ENCODE measurements at regions not wholly inside any gene's neighbourhood (a gene's known extent, or its start where the extent isn't known, plus 50 kb on each side); places are given as distances from the start of the nearest gene placed in this dataset.
"Not testable (repeated sequence)": the region's sequence is repeated elsewhere in the genome, so short reads cannot be mapped to it uniquely, and the experiment has no call there.

- DNase-seq (no peak), ATAC-seq (no peak)
These were observed 1984.1 kb upstream of the RAG2 start for GRCh38 chr11:38582151-38582550.

- DNase-seq (no peak), ATAC-seq (no peak)
These were observed 1979.7 kb upstream of the RAG2 start for GRCh38 chr11:38577769-38578168.

DNA sequence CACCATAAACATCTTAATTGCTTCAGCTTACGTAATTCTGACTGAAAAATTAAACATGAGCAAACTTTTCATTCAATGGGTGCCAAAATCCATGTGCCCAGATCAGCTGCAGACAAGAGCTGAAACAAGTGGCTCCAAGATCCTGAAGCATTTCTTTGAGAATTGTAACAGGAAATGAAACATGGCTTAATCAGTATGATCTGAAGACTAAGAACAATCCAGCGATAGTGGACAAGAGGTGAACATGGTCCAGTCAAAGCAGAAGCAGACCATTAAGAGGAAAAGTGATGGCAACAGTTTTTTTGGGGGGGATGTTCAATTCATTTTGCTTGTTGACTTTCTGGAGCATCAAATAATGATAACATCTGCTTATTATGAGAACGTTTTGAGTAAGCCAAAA lies 1964.5 kb upstream of the RAG2 start:
- DNase-seq, result no peak
- ATAC-seq, result no peak

DNA sequence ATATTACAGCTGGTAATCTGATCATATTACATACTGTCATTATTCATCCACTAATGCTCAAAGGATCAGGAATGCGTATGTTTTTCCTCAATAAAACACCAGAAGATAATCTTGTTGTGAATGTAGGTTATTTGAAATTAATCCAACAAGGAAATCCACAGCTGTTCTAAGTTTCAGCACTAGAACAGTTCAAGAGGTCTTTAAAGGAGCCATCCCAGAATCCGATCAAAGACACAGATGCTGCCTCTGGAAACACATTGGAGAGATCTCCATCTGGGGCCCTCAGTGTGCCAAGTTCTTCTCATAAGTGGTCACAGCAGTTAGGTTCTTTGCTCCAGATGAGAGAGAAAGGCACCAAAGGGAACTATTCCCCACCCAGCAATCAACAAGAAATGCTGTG lies 1955.1 kb upstream of the RAG2 start:
- DNase-seq, result no peak
- no peak for ATAC-seq

DNA sequence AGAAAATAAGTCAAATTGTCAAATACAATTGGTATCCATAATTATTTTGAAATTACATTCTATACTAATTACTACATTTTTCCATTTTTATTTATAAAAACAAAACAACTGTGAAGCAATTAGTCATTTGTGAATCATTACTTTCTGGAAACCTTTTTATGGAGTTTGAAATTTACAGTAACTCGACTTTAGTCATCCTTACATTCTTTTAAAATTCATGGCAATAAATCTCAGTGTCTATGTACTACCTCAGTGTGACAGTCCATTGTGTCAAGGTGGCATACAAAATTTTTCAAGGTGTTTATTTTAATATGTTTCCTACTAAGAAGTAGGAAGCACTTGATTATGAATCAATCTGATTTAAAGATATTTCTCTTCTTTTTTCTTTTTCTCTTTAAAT lies 1949.4 kb upstream of the RAG2 start:
- no peak for DNase-seq
- ATAC-seq, result no peak

- ATAC-seq (no peak), DNase-seq (no peak)
These were observed 1946.0 kb upstream of the RAG2 start for GRCh38 chr11:38543986-38544385.

GRCh38 chr11:38543311-38543710 lies 1945.3 kb upstream of the RAG2 start:
- ATAC-seq, result no peak

GRCh38 chr11:38538866-38539680 lies 1941.0 kb upstream of the RAG2 start:
- ATAC-seq, result no peak

More at GRCh38 chr11:38543311-38543710, 1945.3 kb upstream of the RAG2 start:
- DNase-seq, result no peak

DNA sequence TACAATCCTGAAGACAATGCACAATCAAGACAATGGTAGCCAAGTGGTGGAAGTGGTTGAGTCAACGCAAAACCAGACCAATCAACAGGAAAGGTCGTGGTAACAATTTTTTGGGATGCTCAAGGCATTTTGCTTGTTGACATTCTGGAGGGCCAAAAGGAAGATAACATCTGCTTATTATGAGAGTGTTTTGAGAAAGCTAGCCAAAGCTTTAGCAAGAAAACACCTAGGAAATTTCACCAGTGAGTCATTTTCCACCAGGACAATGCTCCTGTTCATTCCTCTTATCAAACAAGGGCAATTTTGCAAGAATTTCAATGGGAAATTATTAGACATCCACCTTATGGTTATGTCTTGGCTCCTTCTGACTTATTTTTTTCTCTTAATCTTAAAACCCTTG lies 1932.2 kb upstream of the RAG2 start:
- no peak for DNase-seq
- ATAC-seq, result no peak

More at GRCh38 chr11:38538866-38539680, 1941.0 kb upstream of the RAG2 start:
- no peak for DNase-seq

DNA sequence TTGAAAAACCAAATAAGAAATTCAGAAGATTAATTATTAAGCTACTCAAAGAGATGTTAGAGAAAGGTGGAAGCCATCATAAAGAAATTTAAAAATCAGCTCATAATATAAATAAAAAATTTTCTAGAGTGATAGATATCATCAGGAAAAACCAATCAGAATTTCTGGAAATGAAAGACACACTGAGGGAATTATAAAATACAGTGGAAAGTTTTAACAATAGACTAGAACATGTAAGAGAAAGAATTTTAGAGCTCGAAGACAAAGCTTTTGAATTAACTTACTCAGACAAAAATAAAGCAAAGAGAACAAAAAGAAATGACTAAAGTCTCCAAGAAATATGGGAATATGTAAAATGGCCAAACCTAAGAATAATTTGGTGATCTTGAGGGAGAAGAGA lies 1926.9 kb upstream of the RAG2 start:
- ATAC-seq (no peak), DNase-seq (no peak)

DNA sequence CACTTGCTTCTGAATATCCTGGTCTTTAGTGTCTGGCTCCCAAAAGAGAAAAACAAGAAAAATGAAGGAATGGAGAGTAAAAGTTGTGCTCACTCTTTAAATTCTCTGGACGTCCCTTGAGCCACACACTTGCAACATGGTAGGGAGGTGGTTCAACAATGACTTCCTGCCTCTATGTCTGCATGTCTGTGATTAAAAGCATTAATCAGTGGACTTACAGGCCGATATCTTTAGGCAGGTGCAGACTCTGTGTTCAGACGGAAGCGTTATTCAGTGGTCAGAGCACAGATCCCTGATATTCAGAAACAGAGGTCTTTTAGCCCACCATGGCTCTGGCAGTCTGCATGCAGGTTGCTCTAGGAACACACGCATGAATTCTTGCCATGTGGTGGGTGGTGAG lies 1920.0 kb upstream of the RAG2 start:
- no peak for ATAC-seq
- DNase-seq, result no peak

DNA sequence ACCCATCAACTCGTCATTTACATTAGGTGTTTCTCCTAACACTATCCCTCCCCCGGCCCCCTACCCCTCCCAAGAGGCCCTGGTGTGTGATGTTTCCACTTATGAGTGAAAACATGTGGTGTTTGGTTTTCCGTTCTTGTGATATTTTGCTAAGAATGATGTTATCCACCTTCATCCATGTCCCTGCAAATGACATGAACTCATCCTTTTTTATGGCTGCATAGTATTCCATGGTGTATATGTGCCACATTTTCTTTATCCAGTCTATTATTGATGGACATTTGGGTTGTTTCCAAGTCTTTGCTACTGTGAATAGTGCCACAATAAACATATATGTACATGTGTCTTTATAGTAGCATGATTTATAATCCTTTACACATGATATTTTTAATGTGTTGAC lies 1914.8 kb upstream of the RAG2 start:
- not testable (repeated sequence) for DNase-seq, ATAC-seq

- ATAC-seq, result no peak
- no peak for DNase-seq
These were observed 1912.0 kb upstream of the RAG2 start for GRCh38 chr11:38510041-38510440.

GRCh38 chr11:38503876-38504275 lies 1905.8 kb upstream of the RAG2 start:
- DNase-seq, result no peak
- no peak for ATAC-seq

DNA sequence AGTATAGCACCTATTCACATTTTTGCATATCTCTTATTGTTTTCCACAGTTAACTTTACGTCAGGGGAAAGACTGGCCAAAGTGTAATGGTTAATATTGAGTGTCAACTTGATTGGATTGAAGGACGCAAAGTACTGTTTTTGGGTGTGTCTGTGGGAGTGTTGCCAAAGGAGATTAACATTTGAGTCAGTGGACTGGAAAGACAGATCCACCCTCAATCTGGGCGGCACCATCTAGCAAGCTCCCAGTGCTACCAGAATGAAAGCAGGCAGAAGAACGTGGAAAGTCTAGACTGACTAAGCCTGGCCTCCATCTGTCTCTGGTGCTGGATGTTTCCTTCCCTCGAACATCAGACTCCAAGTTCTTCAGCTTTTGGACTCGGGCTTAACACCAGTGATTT lies 1900.7 kb upstream of the RAG2 start:
- no peak for DNase-seq
- ATAC-seq, result no peak

- DNase-seq (no peak), ATAC-seq (no peak)
These were observed 1894.0 kb upstream of the RAG2 start for GRCh38 chr11:38491986-38492385.

GRCh38 chr11:38481391-38481790 lies 1883.4 kb upstream of the RAG2 start:
- ATAC-seq (no peak), DNase-seq (no peak)

- no peak for ATAC-seq
- DNase-seq, result no peak
These were observed 1879.0 kb upstream of the RAG2 start for GRCh38 chr11:38476808-38477575.

GRCh38 chr11:38461751-38462150 lies 1863.7 kb upstream of the RAG2 start:
- DNase-seq (no peak), ATAC-seq (no peak)

DNA sequence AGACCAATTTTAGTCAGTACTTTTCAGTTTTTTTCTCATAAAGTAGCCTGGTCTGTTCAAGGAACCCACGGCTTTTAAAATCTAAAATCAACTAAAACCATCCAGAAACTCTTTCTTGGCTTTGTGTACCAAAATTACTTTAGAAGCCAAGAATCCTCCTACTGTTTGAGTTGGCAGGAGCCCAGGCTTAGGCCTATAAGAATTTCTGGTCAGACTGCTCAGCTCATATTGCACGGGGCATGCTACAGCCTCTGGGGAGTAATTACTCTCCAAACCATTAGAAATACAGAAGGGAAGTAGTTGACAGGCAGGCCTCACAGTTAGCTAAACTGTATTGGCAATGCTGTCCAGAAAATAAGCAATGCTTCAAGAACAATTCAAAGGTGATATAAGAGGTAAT lies 1862.9 kb upstream of the RAG2 start:
- no peak for DNase-seq
- ATAC-seq, result no peak

- ATAC-seq (no peak), DNase-seq (no peak)
These were observed 1862.4 kb upstream of the RAG2 start for GRCh38 chr11:38460429-38460828.

DNA sequence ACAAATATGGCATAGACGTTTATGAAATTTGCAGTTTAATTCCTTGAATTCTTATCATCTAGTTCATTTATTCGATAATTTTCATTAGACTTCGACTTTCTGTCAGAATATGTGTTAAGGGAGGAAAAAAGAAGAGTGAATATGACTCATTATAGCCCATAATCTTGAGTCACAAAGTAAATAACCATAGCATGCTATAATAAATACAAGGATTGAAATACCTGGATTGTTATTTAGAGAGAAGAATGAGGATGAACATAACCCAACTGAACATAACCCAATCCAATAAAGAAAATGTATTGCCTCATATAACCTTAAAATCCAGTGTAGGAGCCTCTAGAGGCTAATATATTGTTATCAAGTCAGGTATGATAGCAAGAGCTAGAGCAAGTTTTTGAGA lies 1858.3 kb upstream of the RAG2 start:
- no peak for DNase-seq
- no peak for ATAC-seq

GRCh38 chr11:38448284-38448683 lies 1850.2 kb upstream of the RAG2 start:
- DNase-seq (no peak), ATAC-seq (no peak)

- ATAC-seq (no peak), DNase-seq (no peak)
These were observed 1848.3 kb upstream of the RAG2 start for GRCh38 chr11:38446336-38446735.

Measured in stimulated activated naive CD8-positive, alpha-beta T cell treated with anti-CD3 and anti-CD28 coated beads, Interleukin-15, Interleukin-2, amounts not matched to agents 100 U/mL and 50 U/mL, for 24 hours (primary cell).